Right kidney (tissue), 1 donor: ENCODE measurements at regions not wholly inside any gene's neighbourhood (a gene's known extent, or its start where the extent isn't known, plus 50 kb on each side); places are given as distances from the start of the nearest gene placed in this dataset.
"Not testable (repeated sequence)": the region's sequence is repeated elsewhere in the genome, so short reads cannot be mapped to it uniquely, and the experiment has no call there.

Source experiments
- DNase-seq: peaks from one replicate; pipeline ENCODE4 v3.0.0-alpha.2; 2016

GRCh38 chr4:85018983-85019382 is 52.5 kb upstream of the WDFY3 start:
- DNase-seq = no peak

DNA sequence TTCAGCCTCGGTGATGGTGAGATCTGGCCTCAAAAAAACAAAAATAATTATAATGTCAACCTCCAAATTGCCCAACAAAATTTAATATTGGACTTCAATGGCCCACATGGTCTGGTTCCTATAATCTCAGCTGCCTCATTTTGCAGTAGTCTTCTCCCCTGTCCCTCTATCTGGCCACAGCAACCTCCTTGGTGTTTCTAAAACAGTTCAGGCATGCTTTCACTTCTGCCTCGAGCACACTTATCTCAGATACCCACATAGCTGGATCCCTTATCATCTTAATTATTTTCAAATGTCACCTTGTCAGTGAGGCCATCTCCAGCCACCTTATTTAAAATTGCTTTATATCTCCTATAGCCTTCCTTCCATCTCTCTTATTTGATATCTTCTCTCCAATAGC is 52.9 kb upstream of the WDFY3 start:
- DNase-seq = no peak

DNA sequence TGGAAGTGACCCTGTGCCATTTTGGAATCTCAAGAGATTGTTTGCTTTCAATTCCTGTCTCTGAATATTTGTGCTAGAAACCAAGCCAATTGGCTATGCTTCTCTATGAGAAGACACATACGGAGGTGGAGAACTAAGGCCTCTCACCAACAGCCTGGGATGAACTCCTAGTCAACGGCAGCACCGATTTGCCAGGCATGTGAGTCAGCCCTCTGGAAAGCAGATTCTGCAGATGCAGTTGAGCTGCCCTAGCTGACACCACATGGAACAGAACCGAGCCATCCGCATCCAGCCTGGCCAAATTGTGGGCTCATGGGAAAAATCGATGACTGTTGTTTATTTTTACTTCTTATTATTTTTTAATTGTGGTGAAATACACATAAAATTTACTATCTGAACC is 58.2 kb upstream of the WDFY3 start:
- DNase-seq = no peak

DNA sequence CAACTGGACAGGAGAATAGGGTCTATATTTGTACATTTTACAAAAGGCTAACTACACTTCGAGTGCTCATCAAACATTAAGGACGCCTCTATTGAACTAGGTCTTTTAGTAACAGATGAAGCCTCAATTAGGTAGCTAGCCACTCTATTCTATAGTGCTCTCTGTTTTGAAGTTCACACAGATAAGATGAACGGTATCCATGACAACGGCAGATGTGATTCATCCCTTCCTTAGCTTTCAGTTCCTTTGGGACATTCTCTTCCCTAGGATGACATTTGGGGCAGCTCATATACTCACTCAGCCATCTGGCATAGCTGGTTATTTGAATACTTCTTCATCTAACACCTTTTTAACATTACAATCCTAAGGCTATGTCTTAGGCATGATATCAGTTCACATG is 62.4 kb upstream of the WDFY3 start:
- no peak for DNase-seq

DNA sequence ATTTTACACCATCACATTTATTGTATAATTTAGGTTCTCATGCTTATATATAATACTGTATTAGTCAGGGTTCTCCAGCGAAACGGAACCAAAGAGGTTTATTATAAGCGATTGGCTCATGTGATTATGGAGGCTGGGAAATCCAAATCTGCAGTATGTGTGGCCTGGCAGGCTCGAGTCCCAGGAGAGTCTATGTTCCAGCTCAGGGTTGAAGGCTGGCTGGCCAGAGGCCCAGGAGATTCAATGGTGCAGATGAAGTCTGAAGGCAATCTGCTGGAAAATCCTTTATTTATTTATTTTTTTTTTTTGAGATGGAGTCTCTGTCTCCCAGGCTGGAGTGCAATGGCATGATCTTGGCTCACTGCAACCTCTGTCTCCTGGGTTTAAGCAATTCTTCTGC is 63.0 kb upstream of the WDFY3 start:
- no peak for DNase-seq

DNA sequence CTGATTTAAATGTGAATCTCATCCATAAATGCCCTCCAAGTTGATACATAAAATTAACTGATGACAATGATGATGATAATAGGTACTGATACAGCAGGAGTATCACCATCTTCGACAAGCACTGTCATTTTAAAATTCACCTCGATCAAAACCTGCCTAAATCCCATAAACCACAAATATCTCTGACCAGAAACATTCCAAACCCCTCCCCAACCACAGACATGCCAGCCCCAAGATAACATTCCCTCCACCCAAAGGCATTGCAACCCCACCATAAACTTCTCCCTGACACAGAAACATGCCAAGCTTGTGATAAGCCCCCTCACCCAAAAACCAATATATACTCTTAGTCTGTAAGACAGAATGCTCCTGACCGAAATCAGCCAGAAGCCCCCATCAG is 63.7 kb upstream of the WDFY3 start:
- DNase-seq = no peak

DNA sequence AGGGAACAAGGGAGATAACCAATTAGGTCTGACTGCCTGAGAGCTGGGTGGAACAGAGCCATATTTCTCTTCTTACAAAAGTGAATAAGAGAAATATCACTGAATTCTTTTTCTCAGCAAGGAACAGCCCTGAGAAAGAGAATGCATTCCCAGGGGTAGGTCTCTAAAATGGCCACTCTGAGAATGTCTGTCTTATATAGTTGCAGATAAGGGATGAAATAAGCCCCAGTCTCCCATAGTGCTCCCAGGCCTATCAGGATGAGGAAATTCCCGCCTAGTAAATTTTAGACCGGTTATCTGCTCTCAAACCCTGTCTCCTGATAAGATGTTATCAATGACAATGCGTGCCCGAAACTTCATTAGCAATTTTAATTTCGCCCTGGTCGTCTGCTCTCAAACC is 67.3 kb upstream of the WDFY3 start:
- DNase-seq = not testable (repeated sequence)

- no peak for DNase-seq
These were observed 73.0 kb upstream of the WDFY3 start for GRCh38 chr4:85039526-85039925.

DNA sequence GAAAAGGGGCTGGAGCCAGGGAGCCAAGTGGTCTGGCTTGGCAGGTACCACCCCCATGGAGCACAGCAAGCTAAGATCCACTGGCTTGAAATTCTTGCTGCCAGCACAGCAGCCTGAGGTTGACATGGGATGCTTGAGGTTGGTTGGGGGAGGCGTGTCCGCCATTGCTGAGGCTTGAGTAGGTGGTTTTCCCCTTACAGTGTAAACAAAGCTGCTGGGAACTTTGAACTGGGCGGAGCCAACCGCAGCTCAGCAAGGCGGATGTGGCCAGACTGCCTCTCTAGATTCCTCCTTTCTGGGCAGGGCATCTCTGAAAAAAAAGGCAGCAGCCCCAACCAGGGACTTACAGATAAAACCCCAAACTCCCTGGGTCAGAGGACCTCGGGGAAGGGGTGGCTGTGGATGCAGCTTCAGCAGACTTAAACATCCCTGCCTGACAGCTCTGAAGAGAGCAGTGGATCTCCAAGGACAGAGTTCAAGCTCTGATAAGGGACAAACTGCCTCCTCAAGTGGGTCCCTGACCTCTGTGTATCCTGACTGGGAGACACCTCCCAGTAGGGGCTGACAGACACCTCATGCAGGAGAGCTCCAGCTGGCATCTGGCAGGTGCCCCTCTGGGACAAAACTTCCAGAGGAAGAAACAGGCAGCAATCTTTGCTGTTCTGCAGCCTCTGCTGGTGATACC is 77.5 kb upstream of the WDFY3 start:
- DNase-seq = not testable (repeated sequence)

DNA sequence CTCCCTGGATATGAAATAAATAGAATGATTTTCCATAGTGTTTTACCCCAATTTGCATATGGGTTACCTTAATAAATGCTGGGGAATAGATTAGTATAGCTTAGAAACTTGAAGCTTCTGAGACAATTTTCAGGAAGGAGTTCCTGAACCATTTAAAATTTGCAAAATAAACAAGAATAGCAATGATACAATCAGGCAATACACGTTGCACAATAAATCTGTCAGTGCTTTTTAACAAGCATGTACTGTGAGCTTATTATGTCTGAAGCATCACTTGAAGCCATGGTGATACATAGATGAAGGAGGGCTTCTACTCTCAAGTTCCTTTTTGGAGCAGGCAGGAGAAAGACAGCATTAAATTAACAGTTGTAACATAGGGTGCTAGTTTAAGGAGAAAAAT is 84.2 kb upstream of the WDFY3 start:
- no peak for DNase-seq

GRCh38 chr4:85051526-85051925 is 85.0 kb upstream of the WDFY3 start:
- no peak for DNase-seq

DNA sequence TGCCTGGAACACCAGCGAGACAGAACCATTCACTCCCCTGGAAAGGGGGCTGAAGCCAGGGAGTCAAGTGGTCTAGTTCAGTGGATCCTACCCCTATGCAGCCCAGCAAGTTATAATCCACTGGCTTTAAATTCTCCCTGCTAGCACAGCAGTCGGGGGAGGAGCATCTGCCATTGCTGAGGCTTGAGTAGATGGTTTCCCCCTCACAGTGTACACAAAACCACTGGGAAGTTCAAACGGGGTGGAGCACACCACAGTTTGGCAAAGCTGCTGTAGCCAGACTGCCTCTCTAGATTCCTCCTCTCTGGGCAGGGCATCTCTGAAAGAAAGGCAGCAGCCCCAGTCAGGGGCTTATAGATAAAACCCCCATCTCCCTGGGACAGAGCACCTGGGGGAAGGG is 88.4 kb upstream of the WDFY3 start:
- DNase-seq = not testable (repeated sequence)

- DNase-seq = no peak
These were observed 92.1 kb upstream of the WDFY3 start for GRCh38 chr4:85058551-85058950.

DNA sequence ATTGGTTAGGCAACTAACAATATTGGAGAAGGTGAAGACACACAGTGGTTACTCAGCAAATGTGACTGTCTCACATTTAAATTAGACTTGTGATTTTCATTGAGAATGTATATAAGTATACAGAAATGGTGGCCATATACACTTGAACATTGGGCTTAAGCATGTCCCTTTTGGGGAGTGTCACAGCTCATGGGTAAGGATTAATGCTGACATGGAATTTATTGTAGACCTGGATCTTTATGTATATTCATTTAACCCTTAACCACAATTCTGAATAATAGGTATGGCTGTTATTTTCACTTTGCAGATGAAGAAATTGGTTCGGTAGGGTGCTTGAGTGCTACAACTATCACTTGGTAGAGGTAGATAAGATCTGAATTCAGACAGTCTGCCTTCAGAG is 95.5 kb upstream of the WDFY3 start:
- DNase-seq = no peak

DNA sequence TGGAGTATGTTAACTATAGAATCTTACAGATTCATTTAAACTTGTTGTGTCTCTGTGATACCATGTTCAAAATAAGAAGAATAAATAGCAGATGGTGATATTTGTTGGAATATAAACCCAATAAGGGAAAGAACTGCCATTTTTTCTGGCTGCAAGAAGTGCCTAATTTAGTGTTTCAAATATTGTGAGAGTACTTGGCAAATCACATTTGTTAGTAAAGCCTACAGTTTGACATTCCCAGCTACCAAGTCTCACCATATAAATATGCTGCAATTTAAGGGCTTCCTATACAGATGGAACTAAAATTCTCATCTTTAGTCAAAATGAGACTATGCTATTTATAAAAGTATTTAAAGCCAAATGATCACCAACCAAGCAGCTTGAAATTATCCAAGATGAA is 96.0 kb upstream of the WDFY3 start:
- DNase-seq = no peak

DNA sequence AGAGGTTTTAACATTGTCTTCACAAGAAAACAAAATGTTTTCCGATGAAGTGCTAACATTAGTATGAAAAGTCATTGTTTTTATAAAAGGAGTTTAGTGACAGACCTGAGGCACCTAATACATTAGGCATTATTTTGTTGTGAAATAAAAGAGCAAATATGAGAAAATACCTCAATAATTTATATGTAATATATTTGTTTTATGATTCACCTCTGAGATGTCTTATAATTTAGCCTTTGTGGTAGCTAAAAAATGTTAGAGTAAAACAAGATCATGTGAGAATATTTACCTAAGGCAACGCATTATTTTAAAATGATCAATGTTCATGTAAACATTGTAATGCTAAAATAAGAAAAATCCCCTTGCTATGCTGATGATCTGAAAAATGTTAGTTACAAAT is 100.9 kb upstream of the WDFY3 start:
- no peak for DNase-seq

DNA sequence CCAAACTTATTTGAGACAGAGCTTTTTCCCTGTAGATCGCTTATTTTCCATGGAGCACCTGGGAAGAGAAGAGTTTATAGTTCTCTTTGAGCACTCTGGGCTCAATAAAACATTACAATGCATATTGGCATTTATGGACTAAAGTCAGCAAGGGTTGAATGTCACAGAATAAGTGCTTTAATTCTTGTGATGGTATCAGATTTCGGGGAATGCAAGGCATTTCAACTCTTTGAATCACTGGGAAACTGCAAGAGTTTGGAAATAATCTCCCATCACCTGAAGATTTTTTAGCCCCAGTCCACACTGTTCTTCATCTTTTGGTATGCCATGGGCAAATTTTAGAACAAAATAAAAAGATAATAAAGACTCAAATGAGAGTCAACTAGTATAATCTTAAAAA is 111.5 kb upstream of the WDFY3 start:
- DNase-seq = no peak

DNA sequence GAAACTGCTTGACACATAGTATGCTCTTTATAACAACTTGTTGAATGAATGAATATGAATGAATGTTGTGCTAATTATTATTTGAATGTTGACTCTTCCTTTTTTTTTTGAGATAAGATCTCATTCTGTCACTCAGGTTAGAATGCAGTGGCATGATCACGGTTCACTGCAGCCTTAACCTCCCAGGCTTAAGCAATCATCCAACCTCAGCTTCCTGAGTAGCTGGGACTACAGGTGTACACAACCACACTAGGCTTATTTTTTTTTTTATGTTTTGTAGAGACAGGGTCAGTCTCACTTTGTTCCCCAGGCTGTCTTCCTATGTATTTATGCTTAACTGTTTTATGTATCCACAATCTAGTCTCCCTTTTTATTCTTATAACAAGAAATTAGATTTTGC is 114.7 kb upstream of the WDFY3 start:
- DNase-seq = no peak

DNA sequence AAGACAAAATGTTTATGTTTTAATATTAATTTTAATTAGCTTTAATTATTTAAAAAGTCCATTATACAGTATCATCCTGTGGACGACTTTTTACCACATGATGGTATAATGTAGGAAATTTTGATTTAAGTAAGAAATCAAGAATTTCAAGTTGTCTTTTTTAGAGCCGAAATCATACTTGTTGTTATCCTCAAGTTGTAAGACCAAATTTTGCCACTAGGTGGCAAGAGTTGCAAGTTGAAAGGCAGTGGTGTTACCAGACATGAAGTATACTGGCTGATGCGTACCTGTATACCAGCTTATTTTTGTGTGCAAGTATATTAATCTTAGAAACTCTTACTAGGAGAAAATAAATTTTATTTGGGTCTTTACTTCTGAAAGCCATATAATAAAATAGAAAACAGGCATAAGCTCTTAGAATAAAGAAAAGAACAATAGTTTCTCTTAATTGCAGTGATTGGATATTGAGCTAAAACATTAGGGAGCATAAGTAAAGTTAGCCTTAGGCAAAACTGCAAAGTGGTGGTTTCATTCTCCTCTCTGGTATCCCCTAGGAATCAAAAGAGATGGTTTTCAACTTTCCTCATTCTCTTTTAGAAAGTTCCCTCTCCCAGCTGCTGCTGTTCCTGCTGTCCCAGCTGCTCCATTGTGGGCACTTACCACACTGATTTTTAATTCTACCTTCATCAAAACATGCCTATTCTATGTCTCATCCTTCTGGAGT is 118.0 kb upstream of the WDFY3 start:
- no peak for DNase-seq

DNA sequence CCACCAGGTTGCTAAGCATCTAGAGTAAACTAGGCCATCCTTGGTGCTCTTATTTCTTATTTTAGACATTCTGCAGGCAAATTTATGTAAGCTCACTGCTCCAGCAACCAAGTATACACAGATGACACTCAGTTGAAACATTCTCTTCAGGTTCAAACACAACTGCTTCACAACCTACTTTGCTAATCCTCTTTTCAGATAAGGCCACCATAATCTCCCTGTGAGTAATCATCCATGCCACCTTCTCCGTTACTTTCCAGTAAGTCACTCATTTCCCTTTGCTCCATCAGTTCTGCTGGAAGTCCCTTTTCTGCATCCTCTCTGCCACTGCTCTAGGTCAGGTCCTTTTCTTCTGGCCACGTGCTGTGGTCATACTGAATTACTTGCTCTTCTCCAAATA is 120.2 kb upstream of the WDFY3 start:
- no peak for DNase-seq

- no peak for DNase-seq
These were observed 126.0 kb upstream of the WDFY3 start for GRCh38 chr4:85092536-85092935.

GRCh38 chr4:85092943-85093342 is 126.5 kb upstream of the WDFY3 start:
- DNase-seq = no peak

GRCh38 chr4:85094735-85095134 is 128.2 kb upstream of the WDFY3 start:
- DNase-seq = no peak

GRCh38 chr4:85102606-85103005 is 136.1 kb upstream of the WDFY3 start:
- DNase-seq = no peak

DNA sequence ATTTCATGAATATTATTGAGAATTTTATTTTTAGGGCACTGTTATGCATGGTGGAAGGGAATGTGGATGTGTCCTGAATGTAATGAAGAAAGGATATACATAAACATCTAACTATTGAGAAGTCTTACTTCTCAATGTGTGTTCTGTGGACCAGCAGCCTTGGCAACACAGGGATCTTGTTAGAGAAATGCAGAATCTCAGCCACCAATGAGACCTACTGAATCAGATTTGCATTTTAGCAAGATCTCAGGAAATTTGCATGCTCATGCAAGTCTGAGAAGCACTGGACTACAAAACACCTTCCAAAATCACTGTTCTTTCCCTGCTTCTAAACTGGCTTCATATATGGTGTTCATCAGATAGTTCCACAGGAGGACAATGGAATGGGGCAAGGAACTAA is 139.7 kb upstream of the WDFY3 start:
- DNase-seq = no peak
